Keratinocyte (primary cell): ENCODE measurements at regions not wholly inside any gene's neighbourhood (a gene's known extent, or its start where the extent isn't known, plus 50 kb on each side); places are given as distances from the start of the nearest gene placed in this dataset.

ENCODE experiments used
- DNase-seq: peaks from one replicate; pipeline ENCODE4 v3.0.0-alpha.2; 2011; ENCODE audit warnings: low read depth, missing footprints, low spot score
- FAIRE-seq: peaks from 2 replicates; lab custom pipeline; 2011; peaks lifted over from hg19 to GRCh38; lab: Jason Lieb, UNC
- H2AFZ ChIP-seq: 2 replicates; pipeline ENCODE4 v1.6.0; 2012; ENCODE audit warnings: low read length, control low read depth, inconsistent platforms; ENCODE audit not compliant: control insufficient read depth
- H3K27ac ChIP-seq: 2 replicates; pipeline ENCODE4 v1.5.1; 2011; ENCODE audit warnings: low read length; ENCODE audit not compliant: control insufficient read depth, insufficient read depth
- H3K27me3 ChIP-seq: 3 replicates; pipeline ENCODE4 v1.6.0; 2011; ENCODE audit warnings: low read length; ENCODE audit not compliant: control insufficient read depth, insufficient read depth; ENCODE audit errors: extremely low read depth
- H3K36me3 ChIP-seq, 2 experiments: 2 replicates in 1 of 2; 3 replicates in 1 of 2; pipeline ENCODE4 v1.5.1; 2011; ENCODE audit warnings: low read length in 2 of 2, mild to moderate bottlenecking in 1 of 2; ENCODE audit not compliant: control insufficient read depth in 2 of 2, insufficient read depth in 2 of 2; ENCODE audit errors: extremely low read depth in 1 of 2
- H3K4me1 ChIP-seq: 3 replicates; pipeline ENCODE4 v1.5.1; 2011; ENCODE audit warnings: low read length; ENCODE audit not compliant: control insufficient read depth, insufficient read depth; ENCODE audit errors: extremely low read depth
- H3K4me2 ChIP-seq: 3 replicates; pipeline ENCODE4 v1.6.0; 2011; ENCODE audit warnings: low read depth, low read length; ENCODE audit not compliant: control insufficient read depth, insufficient read depth; ENCODE audit errors: extremely low read depth
- H3K4me3 ChIP-seq, 3 experiments: fragments of 200-600 bp in 1 of 3; sonication (generic) in 1 of 3; 2 replicates in 2 of 3; 3 replicates in 1 of 3; pipeline ENCODE4 v1.5.1; 2011 to 2016; ENCODE audit warnings: low read length in 3 of 3, mild to moderate bottlenecking in 3 of 3, control low read depth in 2 of 3, inconsistent platforms in 1 of 3, low read depth in 1 of 3, mixed read lengths in 1 of 3, mixed run types in 1 of 3, moderate library complexity in 1 of 3; ENCODE audit not compliant: control insufficient read depth in 2 of 3, insufficient read depth in 2 of 3; ENCODE audit errors: extremely low read depth in 1 of 3
- H3K79me2 ChIP-seq: 2 replicates; pipeline ENCODE4 v1.6.0; 2012; ENCODE audit warnings: low read length; ENCODE audit not compliant: control insufficient read depth, insufficient read depth
- H3K9ac ChIP-seq: 3 replicates; pipeline ENCODE4 v1.6.0; 2011; ENCODE audit warnings: low read length; ENCODE audit not compliant: control insufficient read depth, insufficient read depth; ENCODE audit errors: extremely low read depth
- H3K9me1 ChIP-seq: 3 replicates; pipeline ENCODE4 v1.6.0; 2011; ENCODE audit warnings: low read length; ENCODE audit not compliant: control insufficient read depth, insufficient read depth; ENCODE audit errors: extremely low read depth
- H3K9me3 ChIP-seq: 2 replicates; pipeline ENCODE4 v1.5.1; 2012; ENCODE audit warnings: low read depth, low read length; ENCODE audit not compliant: control insufficient read depth
- H4K20me1 ChIP-seq: 3 replicates; pipeline ENCODE4 v1.6.0; 2011; ENCODE audit warnings: low read length; ENCODE audit not compliant: control insufficient read depth, insufficient read depth; ENCODE audit errors: extremely low read depth
- EZH2 ChIP-seq: IDR thresholded peaks from one replicate; pipeline ENCODE4 v1.6.1; 2012; ENCODE audit warnings: inconsistent platforms, mild to moderate bottlenecking, low read length, moderate library complexity
- dilution Hi-C: fragments of 300-500 bp; cut with MboI; formaldehyde crosslinking; loops from one replicate; pipeline ENCODE4 v1.7.0; 2020; ENCODE audit warnings: low sequenced_read_pairs; ENCODE audit not compliant: extremely low pct_ligation_motif_present
- TF ChIP-seq, protein P1 (sequence below), 3 experiments: IDR thresholded peaks in 1 of 3; conservative IDR thresholded peaks in 1 of 3; optimal IDR thresholded peaks in 1 of 3; 2 replicates in 2 of 3; 3 replicates in 1 of 3; pipeline versions ENCODE3 to v1.5.1; 2011; ENCODE audit warnings: low read length in 3 of 3, mild to moderate bottlenecking in 3 of 3, moderate library complexity in 2 of 3, control low read depth in 1 of 3, inconsistent platforms in 1 of 3; ENCODE audit not compliant: insufficient read depth in 2 of 3; ENCODE audit errors: extremely low read depth in 1 of 3

DNA sequence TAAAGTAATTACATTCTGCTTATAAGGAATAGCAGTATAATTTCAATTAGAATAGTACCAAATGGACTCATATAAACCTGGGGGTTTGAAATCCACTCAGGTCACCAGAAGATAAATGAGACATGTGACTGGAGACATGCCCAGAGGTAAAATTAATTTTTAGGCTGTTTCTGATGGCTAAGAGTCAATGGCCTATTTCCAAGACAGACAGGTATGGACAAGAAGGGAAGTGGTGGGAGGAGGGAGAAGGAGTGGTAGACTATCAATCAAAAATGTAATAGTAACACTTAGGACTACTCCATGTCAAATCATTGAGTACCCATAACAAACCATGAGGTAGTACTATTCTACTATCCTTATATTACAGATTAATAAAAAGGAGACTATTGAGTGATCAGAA is 544.0 kb downstream of the GALC start:
- Histone ChIP-seq H3K4me3 (no peak overlapping the region), H3K9ac (no peak overlapping the region), H4K20me1 (no peaks in the 10 kb centered on the region), H2AFZ (no peak overlapping the region), H3K79me2 (no peaks in the 10 kb centered on the region), H3K9me3 (no peaks in the 10 kb centered on the region), H3K4me2 (no peak overlapping the region), H3K36me3 (no peaks in the 10 kb centered on the region), H3K9me1 (no peaks in the 10 kb centered on the region), H3K27ac (no peak overlapping the region), H3K4me1 (no peaks in the 10 kb centered on the region), H3K27me3 (no peaks in the 10 kb centered on the region)
- FAIRE-seq (no peak), DNase-seq (no peak)
- TF ChIP-seq, protein P1, sequence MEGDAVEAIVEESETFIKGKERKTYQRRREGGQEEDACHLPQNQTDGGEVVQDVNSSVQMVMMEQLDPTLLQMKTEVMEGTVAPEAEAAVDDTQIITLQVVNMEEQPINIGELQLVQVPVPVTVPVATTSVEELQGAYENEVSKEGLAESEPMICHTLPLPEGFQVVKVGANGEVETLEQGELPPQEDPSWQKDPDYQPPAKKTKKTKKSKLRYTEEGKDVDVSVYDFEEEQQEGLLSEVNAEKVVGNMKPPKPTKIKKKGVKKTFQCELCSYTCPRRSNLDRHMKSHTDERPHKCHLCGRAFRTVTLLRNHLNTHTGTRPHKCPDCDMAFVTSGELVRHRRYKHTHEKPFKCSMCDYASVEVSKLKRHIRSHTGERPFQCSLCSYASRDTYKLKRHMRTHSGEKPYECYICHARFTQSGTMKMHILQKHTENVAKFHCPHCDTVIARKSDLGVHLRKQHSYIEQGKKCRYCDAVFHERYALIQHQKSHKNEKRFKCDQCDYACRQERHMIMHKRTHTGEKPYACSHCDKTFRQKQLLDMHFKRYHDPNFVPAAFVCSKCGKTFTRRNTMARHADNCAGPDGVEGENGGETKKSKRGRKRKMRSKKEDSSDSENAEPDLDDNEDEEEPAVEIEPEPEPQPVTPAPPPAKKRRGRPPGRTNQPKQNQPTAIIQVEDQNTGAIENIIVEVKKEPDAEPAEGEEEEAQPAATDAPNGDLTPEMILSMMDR (optimal IDR thresholded peaks at IDR 0.05 in 1 of 3, IDR thresholded peaks at IDR 0.05 in 1 of 3, conservative IDR thresholded peaks at IDR 0.05 in 1 of 3; ENCODE audit: extremely low read depth in 1 of 3, insufficient read depth in 2 of 3, low read length in 3 of 3), result no peak
- no peak for TF ChIP-seq EZH2
- dilution Hi-C loops, result no loop called here

DNA sequence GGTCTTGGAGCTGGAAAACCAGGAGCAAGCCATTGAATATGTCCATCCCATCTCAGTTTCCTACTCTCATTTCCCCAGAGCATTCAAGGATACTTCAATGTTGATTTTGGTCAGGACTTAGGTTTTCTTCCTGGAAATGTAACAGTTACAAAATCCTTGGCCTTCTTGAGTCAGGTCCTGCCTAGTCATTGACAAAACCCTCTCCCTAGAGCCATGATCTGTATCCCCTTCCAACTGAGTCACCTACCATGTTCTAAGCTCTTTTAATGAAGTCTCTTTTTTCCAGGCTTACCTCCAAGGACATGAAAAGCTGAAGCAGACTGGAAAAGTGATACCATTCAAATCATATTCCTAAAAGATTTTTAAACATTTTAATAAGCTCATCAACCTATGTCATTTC is 549.2 kb downstream of the GALC start:
- no peak overlapping the region for H3K9ac ChIP-seq
- no peaks in the 10 kb centered on the region for H3K9me1 ChIP-seq
- H3K4me1 ChIP-seq, result no peaks in the 10 kb centered on the region
- no peaks in the 10 kb centered on the region for H3K79me2 ChIP-seq
- no peak for DNase-seq
- H3K9me3 ChIP-seq, result no peaks in the 10 kb centered on the region
- H3K27ac ChIP-seq, result no peak overlapping the region
- no peaks in the 10 kb centered on the region for H3K27me3 ChIP-seq
- dilution Hi-C loops, result no loop called here
- H4K20me1 ChIP-seq, result no peaks in the 10 kb centered on the region
- no peak for FAIRE-seq
- TF ChIP-seq, protein P1 (optimal IDR thresholded peaks at IDR 0.05 in 1 of 3, IDR thresholded peaks at IDR 0.05 in 1 of 3, conservative IDR thresholded peaks at IDR 0.05 in 1 of 3; ENCODE audit: extremely low read depth in 1 of 3, insufficient read depth in 2 of 3, low read length in 3 of 3), result no peak
- TF ChIP-seq EZH2, result no peak
- no peak overlapping the region for H3K4me3 ChIP-seq
- H3K36me3 ChIP-seq, result no peaks in the 10 kb centered on the region
- H3K4me2 ChIP-seq, result no peak overlapping the region
- H2AFZ ChIP-seq, result no peak overlapping the region
